AG09319 (cell line): ENCODE measurements at regions not wholly inside any gene's neighbourhood (a gene's known extent, or its start where the extent isn't known, plus 50 kb on each side); places are given as distances from the start of the nearest gene placed in this dataset.
"Not testable (repeated sequence)": the region's sequence is repeated elsewhere in the genome, so short reads cannot be mapped to it uniquely, and the experiment has no call there.

Experiments
- DNase-seq: peaks from one replicate; pipeline ENCODE4 v3.0.0-alpha.2; 2010; ENCODE audit warnings: low read depth; ENCODE audit errors: extremely low read depth
- TF ChIP-seq, protein P1 (sequence below): IDR thresholded peaks from 2 replicates; pipeline ENCODE4 v1.5.1; 2011; ENCODE audit warnings: low read depth, mild to moderate bottlenecking, inconsistent platforms, low read length, moderate library complexity

DNA sequence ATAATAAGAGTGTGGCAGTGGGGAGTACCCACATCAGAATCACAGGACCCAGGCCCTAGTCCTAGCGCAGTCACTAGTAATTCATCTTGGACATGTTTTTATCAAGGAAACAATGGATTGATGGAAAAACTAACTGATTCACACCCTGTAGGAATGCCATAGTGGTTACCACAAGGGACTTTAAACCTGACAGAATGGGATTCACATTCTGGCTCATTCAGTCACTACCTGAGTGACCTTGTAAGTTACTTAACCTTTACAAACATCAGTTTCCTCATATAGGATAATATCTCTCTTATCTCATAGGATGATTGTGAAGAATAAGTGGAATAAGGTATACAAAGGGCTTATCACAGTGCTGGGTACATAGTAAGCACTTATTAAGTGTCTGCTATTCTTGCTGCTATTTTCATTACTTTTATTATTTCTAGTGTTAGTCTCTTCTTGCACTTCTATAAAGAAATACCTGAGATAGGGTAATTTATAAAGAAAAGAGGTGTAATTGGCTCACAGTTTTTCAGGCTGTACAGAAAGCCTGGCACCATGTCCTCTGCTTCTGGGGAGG, 247.5 kb upstream of the KLF3 start:
- TF ChIP-seq, protein P1, sequence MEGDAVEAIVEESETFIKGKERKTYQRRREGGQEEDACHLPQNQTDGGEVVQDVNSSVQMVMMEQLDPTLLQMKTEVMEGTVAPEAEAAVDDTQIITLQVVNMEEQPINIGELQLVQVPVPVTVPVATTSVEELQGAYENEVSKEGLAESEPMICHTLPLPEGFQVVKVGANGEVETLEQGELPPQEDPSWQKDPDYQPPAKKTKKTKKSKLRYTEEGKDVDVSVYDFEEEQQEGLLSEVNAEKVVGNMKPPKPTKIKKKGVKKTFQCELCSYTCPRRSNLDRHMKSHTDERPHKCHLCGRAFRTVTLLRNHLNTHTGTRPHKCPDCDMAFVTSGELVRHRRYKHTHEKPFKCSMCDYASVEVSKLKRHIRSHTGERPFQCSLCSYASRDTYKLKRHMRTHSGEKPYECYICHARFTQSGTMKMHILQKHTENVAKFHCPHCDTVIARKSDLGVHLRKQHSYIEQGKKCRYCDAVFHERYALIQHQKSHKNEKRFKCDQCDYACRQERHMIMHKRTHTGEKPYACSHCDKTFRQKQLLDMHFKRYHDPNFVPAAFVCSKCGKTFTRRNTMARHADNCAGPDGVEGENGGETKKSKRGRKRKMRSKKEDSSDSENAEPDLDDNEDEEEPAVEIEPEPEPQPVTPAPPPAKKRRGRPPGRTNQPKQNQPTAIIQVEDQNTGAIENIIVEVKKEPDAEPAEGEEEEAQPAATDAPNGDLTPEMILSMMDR = no peak
- no peak for DNase-seq

DNA sequence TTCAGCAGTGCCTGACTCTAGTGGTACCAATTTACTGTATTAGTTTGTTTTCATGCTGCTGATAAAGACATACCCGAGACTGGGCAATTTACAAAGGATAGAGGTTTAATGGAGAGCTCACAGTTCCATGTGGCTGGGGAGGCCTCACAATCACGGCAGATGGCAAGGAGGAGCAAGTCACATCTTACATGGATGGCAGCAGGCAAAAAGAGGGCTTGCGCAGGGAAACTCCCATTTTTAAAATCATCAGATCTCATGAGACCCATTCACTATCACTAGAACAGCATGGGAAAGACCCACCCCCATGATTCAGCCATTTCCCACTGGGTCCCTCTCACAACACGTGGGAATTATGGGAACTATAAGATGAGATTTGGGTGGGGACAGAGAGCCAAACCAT, 243.7 kb upstream of the KLF3 start:
- DNase-seq = not testable (repeated sequence)

DNA sequence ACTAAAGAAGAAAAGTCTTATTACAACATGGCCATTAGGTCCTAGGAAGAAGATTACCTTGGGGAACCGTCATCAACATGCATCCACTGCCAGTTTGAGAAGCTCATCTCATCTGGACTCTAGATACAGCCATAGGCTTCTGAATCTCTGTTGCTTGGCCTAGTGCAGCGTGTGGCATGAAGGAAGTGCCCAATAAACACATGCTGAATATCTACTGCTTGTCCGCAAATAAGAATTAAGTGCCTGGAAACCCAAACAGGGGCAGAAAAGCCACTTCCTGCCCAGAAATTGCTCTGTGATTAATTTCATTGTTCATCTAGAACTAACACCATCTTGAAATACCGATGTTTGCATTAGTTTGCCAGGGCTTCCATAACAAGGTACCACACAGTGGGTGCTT, 241.1 kb upstream of the KLF3 start:
- TF ChIP-seq, protein P1 = no peak
- DNase-seq = no peak

DNA sequence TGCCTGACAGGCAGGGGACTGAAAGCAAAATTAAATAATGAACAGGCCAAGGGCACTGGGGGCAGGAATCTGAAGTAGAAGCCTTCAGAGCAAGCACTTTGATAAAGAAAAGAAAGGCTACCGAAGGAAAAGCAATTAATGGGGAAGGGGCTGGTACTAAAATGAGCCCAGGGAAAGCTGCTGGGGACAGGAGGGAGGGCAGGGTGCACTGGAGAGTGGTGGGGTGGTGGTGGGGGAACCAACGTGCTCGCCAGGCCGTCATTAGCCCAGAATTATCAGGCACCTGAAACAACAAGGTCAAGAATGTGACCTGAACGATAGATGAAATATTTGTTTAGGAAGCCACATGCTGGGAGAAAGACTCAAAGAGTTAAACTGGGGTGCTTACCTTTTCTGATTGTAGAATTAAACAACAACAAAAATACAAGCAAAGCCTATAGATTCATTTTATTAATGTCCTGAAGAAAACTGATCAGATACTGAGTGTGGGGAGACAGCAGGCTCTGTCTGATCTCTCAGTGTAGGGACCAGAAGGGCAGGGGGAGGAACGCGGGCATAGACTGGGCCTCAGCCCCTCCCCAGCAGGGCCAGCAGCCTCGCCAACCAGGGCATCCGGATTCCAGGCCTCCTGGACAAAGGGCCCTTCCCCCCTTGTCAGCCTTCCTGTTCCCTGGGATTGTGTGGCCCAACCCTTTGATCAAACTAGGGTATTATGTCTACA, 239.7 kb upstream of the KLF3 start:
- TF ChIP-seq, protein P1 = no peak
- DNase-seq = no peak

- TF ChIP-seq, protein P1 = no peak
- no peak for DNase-seq
These were observed 237.5 kb upstream of the KLF3 start for GRCh38 chr4:38426532-38426931.

DNA sequence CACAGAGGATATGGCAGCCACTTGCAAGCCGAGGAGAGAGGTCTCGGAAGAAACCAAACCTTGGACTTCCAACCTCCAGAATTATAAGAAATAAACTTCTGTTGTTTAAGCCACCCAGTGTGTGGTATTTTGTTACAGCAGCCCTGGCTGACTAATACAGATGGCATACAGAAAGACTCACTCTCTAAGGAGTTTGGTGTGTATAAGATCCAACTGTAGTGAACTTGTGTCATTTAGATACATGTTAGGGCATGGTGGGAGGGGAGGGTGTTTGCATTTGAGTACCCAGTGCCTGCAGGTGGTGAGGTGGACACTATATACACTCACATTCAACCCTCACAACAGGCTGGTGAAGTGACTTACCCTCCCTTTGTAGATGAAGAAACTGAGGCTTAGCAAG, 233.2 kb upstream of the KLF3 start:
- no peak for DNase-seq
- TF ChIP-seq, protein P1 = no peak

DNA sequence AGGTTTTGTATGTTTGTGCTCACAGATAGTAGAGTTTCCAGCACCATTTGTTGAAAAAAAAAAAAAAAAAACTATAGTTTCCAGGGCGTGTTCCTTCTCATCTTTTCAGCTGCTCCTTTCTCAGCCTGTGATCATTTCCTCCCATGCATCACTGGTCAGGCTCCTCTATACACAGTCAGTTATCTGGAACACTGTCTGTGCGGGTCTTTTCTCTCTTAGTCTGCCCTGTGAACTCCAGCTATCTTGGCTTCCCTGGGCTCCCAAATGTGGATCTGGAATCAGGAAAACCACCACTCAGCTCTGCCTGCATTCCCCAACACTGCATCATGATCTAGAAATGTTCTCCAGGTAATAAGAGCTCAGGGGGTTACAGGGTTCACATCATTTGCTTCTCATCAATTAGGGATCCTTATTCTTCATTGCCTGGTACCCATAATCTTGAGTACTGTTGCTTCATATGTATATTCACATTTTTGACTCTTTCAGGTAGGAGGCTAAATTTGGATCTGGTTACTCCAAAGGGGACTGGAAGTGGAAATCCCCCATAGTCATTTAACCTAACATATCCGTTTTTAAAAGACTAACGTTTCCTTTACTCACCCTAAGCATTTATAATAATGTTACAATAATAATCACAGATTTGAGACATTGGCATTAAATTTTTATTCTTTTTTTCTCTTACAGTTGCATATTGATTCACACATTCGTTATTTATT, 221.8 kb upstream of the KLF3 start:
- no peak for DNase-seq
- TF ChIP-seq, protein P1 = no peak
